GM18951 (cell line): ENCODE measurements at regions not wholly inside any gene's neighbourhood (a gene's known extent, or its start where the extent isn't known, plus 50 kb on each side); places are given as distances from the start of the nearest gene placed in this dataset.
"Not testable (repeated sequence)": the region's sequence is repeated elsewhere in the genome, so short reads cannot be mapped to it uniquely, and the experiment has no call there.

ENCODE experiments used
- in situ Hi-C: fragments of 300-500 bp; cut with MboI; formaldehyde crosslinking; loops from one replicate; pipeline ENCODE4 v1.12.0; 2022; ENCODE audit warnings: low sequenced_read_pairs, mixed read lengths, inconsistent platforms; ENCODE audit not compliant: unreplicated experiment

GRCh38 chr2:87254562-87254961 is 232.9 kb upstream of the PLGLB1 start:
- in situ Hi-C loops = not testable (repeated sequence)

DNA sequence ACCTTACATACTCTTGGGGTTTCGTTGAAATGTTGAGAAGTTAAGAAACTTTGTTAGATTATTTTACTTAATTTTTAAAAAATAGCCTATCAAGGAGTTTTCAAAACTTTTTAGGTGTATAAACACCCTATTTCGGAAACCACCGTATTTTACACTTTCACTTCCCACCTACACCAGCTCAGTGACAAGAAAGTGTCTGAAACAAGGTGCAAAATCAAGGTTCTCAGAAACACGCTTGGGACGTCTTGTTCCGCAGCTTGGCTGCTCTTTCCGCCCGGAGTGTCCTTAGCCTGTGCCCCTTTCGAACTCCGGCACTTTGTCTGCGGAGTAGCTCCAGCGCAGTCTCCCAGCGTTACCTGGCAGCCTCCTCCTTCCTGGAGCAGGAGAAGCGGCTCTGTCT is 233.8 kb upstream of the PLGLB1 start:
- in situ Hi-C loops = not testable (repeated sequence)

GRCh38 chr2:87258887-87259286 is 237.2 kb upstream of the PLGLB1 start:
- in situ Hi-C loops = not testable (repeated sequence)

DNA sequence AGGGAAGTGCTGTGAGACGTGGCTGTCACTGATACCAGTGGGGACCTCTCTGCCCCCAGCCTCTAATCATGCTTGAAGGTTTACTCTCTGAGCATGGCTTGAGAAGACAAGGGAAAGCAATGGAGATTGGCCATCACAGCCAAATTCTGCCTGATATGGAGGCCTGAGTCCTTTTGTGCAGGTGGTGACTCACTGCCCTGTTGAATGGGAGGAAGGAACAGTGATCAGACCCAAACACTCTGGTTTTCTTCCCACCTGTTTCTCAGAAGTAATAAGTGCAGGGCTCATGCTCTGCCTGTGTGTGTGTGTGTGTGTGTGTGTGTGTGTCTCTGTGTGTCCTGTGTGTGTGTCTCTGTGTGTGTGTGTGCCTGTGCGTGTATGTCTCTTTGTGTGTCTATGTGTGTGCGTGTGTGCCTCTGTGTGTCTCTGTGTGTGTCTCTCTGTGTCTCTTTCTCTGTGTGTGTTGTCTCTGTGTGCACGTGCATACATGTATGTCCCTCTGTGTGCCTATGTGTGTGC is 240.6 kb upstream of the PLGLB1 start:
- in situ Hi-C loops = not testable (repeated sequence)

- in situ Hi-C loops = not testable (repeated sequence)
Measured at GRCh38 chr2:87263868-87264518, 242.3 kb upstream of the PLGLB1 start.

DNA sequence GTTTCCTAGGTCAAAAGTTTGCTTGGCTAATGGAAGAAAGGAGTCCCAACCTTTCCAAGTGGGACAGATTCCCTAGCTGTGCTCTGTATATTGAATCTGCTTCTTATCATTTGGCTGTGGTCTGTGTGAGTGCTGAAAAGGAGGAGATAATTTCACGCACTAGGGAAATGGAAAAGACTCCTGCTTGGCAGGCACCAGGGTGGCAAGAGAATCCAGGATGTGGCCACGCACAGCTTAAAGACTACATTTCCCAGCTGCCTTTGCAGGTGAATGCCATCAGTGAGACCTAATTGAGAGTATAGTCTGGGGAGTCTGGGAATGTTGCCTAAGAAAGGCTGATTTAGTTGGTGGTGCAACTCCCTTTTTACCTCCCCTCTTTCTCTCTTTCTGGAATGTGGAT is 253.5 kb upstream of the PLGLB1 start:
- in situ Hi-C loops = not testable (repeated sequence)

DNA sequence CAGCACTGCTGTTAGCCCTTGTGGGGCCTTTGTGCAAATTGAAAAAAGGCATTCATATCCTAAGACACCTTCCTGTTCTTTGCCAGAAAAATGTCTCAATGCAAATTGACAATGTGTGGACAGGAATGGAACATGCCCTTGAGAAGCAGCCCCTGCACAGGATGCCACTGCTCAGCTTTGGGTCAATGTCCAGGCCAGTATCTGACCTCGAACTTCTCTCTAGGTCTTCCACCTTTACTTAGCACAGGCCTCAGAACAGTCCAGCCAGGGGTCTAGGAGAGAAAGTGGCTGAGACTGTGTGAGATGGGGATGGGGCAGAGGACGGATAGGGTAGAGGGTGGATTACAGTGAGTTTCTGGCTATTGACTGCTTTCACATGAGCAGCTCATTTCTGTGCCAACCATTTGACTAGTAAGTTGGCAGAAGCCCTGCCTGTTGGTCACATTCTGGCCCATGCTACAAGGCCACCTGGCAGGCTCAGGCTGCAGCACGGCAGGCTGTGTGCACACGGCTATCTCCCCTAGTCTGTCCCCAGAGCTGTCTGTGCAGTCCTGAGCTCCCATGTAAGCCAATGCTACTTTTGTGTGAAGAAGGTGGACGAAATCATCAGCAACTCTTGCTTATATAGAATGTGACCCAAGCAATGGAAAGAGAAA is 254.5 kb upstream of the PLGLB1 start:
- in situ Hi-C loops = not testable (repeated sequence)

GRCh38 chr2:87276673-87277072 is 255.0 kb upstream of the PLGLB1 start:
- in situ Hi-C loops = not testable (repeated sequence)

DNA sequence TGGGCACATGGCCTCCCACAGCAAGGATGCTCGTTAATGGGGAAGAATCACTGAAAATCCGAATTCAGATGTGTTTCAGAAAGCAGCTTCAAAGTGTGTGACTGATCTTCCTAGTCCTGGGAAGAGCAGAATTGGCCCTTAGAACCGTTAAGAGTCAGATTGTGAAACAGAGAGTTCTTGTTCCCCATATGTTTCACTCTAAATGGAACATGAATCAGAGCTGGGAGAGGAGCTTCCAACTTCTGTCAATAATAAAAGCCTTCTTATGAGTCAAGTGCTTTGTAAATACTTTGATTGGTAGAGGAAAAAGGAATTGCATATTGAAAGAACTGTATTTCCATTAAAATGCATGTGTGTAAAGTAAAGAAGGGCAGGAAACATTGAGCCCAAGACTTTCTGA is 256.1 kb upstream of the PLGLB1 start:
- in situ Hi-C loops = not testable (repeated sequence)

- in situ Hi-C loops = not testable (repeated sequence)
Measured at GRCh38 chr2:87280596-87281355, 259.1 kb upstream of the PLGLB1 start.

- in situ Hi-C loops = not testable (repeated sequence)
Measured at GRCh38 chr2:87283735-87284470, 262.3 kb upstream of the PLGLB1 start.

GRCh38 chr2:87284471-87284772 is 262.8 kb upstream of the PLGLB1 start:
- in situ Hi-C loops = not testable (repeated sequence)

- in situ Hi-C loops = not testable (repeated sequence)
Measured at GRCh38 chr2:87285139-87285538, 263.5 kb upstream of the PLGLB1 start.

DNA sequence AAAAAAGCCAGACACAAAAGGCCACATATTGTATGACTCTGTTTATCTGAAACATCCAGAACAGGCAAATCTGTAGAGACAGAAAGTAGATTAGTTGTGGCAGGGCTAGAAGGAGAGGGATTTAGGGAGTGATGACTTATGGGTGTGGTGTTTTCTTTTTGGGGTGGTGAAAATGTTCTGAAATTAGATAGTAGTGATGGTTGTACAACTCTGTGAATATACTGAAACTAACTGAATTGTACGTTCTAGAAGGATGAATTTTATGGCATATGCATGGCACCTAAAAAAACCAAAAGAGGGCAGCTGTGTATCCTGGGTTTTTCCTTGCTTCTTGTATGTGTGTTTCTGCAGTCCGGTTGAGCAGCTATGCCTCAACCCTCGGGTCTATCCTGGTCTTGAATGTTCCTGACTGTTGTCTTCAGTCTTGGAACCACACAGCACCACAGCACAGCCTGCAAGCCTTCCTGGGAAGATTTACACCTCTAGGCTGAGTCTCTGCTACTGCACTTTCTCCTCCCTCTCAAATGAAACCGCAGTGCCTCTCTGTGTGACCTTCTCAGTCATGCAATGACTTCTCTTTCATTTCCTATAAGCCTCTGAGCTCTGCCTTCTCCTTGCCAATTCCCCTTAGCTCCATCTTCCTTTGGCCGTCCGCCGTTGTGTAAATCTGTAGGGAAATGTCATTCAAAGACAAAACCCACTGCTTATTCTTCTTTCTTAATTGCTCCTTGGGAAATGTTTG is 269.1 kb upstream of the PLGLB1 start:
- in situ Hi-C loops = not testable (repeated sequence)

DNA sequence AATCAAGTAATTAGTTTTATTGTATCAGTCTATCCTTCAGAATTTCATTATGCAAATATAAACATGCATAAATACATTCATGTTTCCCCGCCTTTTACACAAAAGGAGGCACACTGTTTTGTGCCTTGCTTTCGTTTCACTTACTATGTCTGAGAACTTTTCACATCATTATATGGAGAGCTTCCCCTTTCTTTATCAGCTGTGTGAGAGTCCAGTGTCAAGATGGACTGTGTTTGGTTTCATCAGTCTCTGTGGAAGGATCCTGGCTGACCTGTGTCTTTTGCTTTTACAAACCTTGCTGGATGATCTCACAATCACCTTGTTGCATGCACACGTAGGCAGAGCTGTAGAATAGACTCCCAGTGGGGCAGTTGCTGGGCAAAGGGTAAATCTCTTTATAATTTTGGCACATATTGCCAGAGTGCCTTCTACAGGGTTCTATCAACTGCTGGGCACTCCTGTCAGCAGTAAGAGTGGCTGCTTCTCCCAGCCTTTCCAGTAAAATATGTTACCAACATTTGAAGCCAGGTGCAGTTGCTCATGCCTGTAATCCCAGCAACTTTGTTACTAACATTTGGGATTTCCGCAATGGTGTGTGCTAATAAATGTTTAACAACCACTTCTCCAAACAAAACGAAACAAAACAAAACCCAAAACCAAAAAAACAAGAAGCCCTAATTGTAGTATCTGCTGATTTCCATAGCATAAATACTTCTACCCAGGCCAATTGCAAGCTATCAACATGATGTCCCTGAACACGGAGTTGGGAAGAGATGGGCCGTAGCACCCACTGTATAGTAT is 270.0 kb upstream of the PLGLB1 start:
- in situ Hi-C loops = not testable (repeated sequence)

GRCh38 chr2:87293931-87294594 is 272.4 kb upstream of the PLGLB1 start:
- in situ Hi-C loops = not testable (repeated sequence)

- in situ Hi-C loops = not testable (repeated sequence)
Measured at GRCh38 chr2:87295135-87295534, 273.5 kb upstream of the PLGLB1 start.

GRCh38 chr2:87301349-87301748 is 279.7 kb upstream of the PLGLB1 start:
- in situ Hi-C loops = not testable (repeated sequence)
